HG03439 (cell line): ENCODE measurements at regions not wholly inside any gene's neighbourhood (a gene's known extent, or its start where the extent isn't known, plus 50 kb on each side); places are given as distances from the start of the nearest gene placed in this dataset.

ENCODE experiments used
- ATAC-seq: cut with Tn5 transposase; IDR thresholded peaks from one replicate; pipeline ENCODE4 v1.9.1; 2021; ENCODE audit warnings: mild to moderate bottlenecking, moderate library complexity; ENCODE audit not compliant: unreplicated experiment

GRCh38 chr2:9681427-9681817 lies 50.6 kb upstream of the YWHAQ start:
- ATAC-seq = no peak

DNA sequence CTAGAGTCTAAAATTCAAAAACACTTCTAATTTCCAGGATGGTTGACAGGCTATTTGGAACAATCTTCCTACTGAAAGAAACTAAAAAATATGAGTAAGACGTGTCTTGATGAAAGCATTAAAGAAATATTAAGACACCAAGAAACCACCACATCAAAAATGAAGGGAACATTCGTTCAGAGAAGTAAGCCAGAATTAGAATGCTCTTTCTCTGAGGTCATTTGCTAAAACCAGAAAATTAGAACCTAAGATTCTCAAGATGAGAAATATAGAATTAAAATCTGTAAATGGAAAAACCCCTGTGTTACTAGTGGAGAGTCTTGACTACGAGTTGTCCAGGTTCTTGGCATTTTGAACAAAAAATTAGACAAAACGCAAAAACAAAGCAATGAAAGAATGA lies 54.8 kb upstream of the YWHAQ start:
- no peak for ATAC-seq

GRCh38 chr2:9686061-9686460 lies 55.3 kb upstream of the YWHAQ start:
- ATAC-seq = no peak

- no peak for ATAC-seq
Measured at GRCh38 chr2:9690252-9690651, 59.5 kb upstream of the YWHAQ start.

DNA sequence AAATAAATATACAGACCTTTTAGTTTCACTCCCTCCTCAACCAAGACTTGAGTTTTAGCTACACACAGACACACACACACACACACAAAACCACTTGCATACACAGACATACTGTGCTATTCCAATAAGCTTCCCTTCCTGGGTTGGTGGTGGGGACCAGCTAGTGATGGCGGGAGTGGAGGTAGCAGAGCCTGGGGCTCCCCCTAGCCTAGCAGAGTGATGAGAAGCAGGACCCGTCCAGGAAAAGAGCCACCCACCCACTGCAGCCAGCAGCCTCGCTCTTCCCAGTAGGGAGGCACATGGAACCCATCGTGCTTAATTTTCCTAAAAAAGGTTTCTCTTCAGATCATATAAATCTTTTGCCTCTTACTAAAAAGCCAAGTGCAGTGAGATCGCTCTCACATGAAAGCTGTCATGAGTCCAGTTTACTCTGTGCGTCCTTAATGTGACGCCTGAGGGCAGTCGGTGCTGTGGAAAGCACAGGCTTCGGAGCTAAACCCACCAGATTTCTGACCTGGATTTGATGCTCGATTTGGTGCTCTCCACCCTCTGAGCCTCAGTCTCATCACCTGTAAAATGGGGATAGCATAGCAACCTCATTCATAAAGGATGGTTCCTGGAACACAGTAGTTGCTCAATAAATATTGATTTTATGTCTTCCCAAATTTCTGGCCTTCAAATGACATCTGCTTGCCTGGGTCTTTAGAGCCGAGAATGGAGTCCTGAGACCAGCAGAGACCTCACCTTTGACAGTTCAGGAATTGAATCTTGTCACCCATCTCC lies 60.1 kb upstream of the YWHAQ start:
- no peak for ATAC-seq

GRCh38 chr2:9692456-9693195 lies 61.8 kb upstream of the YWHAQ start:
- no peak for ATAC-seq

DNA sequence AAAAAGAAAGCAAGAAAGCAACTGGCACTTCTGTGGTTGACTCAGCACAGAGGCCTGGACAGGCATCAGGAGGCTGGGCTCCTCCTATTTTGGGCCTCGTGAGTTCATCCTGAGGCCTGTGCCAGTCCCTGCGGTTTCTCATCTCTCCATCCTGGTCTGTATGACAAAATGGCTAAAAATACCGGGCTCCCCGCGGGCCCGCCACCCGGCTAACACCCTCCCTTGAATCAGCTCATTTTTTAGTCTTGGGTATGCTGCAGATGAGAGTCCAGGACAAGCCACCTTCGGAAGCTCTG lies 62.3 kb upstream of the YWHAQ start:
- no peak for ATAC-seq

- ATAC-seq = no peak
Measured at GRCh38 chr2:9693646-9694045, 62.8 kb upstream of the YWHAQ start.

GRCh38 chr2:9694661-9695234 lies 64.0 kb upstream of the YWHAQ start:
- ATAC-seq = no peak

GRCh38 chr2:9695941-9696340 lies 65.1 kb upstream of the YWHAQ start:
- ATAC-seq = no peak

DNA sequence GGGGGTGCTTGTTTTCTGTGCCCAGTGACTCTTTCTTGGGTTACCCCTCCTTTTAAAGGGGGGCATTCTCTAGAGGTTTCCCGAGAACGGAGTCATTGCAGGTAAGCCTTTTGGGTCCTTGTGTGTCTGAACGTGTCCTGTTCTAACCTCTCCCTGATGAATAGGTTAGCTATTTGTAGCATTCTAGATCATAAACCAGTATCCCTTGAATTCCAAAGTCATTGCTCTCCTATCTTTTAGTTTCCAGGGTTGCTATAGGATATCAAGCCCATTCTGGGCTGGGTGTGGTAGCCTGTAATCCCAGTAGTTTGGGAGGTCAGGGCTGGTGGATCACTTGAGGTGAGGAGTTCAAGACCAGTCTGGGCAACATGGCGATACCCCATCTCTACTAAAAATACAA lies 65.9 kb upstream of the YWHAQ start:
- no peak for ATAC-seq

- ATAC-seq = no peak
Measured at GRCh38 chr2:9697909-9698308, 67.1 kb upstream of the YWHAQ start.

DNA sequence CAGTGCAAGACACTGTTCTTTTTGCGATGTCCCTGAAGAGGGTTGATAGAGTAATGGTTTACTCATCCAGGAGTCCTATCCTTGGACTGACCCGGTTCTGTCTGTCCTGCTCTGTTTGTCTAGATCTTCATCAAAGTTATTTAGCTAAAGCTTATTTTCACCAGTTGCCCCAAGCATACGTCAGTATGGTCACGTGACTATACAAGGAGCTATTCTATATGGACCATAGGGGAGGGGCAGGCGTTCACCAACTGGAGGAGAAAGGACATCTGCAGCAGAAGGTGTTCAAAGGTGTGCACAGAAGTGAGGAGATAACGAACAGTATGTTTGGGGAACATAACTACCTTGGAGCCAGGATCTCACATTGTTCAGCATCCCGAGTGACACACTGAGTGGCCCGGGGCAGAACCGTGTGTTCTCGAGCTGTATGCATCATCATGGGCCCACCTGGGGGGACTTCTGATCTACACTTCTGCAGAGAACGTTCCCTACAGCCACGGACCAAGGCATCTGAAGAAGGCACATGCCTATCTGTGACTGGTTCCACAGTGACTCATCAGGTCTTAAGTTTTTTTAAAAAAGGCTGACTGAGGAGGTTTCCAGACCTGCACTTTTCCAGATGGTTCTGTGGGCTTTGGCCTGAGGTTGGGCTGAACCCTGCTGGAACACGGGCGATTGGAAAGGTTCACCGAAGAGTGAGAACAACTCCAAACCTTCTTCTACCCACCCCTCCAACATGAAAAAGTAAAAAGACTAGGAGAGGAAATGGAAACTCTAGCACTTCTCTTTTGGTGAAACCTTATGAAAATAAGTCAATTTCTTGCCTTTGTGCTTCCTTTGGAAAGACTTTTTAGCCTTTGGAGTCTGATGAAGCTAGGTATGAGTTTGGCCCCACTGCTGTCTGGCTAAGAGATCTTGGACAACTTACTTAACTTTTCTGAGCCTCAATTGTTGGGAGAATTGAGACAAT lies 68.6 kb upstream of the YWHAQ start:
- no peak for ATAC-seq

DNA sequence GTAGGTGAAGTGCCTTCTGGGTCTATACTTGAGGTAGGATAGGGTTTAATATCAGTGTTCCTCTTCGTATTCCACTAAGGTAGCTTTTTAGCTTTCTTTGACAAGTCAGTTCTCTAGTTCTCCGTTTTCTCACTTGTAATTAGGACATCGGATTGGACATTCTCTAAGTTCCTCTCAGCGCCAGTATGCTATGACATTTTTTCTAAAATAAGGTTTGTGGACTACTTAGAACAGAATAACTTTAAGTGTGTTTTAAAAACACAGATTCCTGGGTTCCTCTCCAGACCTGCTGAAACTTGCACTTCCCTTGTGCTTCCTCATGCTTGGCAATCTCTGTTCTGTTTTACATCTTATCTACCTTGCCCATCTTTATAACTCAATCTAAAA lies 69.3 kb upstream of the YWHAQ start:
- ATAC-seq = no peak

- no peak for ATAC-seq
Measured at GRCh38 chr2:9702604-9703084, 71.8 kb upstream of the YWHAQ start.

- no peak for ATAC-seq
Measured at GRCh38 chr2:9703085-9703678, 72.4 kb upstream of the YWHAQ start.

DNA sequence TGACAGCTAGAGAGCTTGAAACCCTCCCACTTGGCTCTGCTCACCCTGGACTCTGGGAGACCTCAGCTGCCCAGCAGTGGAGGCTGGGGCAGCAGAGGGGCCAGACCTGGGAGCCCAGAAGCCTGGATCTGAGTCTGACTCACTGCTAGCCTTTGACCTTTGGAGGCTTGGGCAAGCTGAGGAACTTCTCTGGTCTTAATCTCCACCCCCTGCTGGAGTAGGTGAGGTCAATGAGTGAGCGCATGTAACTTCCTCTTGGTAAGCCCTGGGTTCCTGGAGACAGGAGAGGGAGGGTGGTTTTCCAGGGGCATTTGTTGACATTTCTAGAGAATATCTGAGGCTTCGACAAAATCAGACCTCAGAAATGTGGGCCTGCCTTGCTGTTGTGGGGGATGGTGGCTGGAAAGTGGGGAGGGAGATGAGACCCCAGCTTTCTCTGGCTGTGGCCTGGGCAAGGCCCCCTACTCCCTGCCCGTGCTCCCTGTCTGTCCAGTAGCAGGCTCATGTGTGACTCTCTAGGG lies 73.0 kb upstream of the YWHAQ start:
- no peak for ATAC-seq

DNA sequence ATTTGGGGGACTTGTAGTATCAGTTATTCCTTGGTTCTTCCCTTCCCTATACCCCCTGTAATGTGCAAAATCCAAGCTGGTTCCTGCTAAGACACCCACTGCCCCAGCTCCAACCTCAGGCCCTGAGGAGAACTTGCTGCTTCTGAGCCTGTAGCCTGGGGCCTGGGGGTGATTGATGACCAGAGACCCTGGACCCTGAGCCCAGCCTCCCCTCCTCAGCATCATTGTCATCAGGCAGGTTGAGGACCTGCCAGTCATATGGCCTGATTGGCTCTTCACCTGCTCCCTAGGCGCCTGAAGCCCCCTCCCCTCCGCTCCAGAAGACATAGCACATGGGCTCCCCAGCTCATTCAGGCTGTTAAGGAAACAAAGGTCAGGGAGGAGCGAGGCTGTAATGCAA lies 73.8 kb upstream of the YWHAQ start:
- no peak for ATAC-seq

DNA sequence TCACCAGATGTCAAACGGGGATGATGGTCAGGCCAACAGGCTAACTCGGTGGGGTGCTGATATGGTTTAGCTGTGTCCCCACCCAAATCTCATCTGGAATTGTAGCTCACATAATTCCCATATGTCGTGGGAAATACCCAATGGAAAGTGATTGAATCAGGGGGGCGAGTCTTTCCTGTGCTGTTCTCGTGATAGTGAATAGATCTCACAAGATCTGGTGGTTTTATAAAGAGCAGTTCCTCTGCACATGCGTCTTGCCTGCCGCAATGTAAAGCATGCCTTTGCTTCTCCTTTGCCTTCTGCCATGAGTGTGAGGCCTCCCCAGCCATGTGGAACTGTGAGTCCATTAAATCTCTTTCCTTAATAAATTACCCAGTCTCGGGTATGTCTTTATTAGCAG lies 74.4 kb upstream of the YWHAQ start:
- no peak for ATAC-seq

DNA sequence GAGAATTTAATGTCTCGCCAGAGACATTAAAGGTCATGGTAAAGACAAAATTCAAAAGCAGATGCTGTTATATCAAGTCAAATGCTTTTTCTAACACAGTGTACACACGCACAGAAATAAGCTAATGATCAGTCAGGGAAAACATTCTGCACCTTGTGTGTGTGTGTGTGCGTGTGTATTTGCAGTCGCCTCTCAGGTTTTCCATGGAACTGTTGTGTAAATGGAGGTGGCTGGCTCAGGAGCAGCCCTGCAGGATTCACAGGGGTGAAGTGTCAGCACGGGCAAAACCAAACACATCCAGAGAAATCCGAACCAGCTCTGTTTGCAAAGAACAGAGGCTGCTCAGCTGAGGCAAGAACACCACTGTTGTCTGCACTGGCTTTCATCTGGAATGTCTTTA lies 76.2 kb upstream of the YWHAQ start:
- ATAC-seq = no peak
